OCI-LY3 (cell line): ENCODE measurements at regions not wholly inside any gene's neighbourhood (a gene's known extent, or its start where the extent isn't known, plus 50 kb on each side); places are given as distances from the start of the nearest gene placed in this dataset.
"Not testable (repeated sequence)": the region's sequence is repeated elsewhere in the genome, so short reads cannot be mapped to it uniquely, and the experiment has no call there.

Source experiments
- H2AFZ ChIP-seq: fragments of 200-600, 300-600 bp; shearing (Covaris generic); 2 replicates; pipeline ENCODE4 v1.6.0; 2014; ENCODE audit warnings: antibody characterized with exemption, low read depth, low read length
- H3K27ac ChIP-seq: fragments of 200-600, 300-600 bp; sonication (generic); 2 replicates; pipeline ENCODE4 v1.5.1; 2014; ENCODE audit warnings: mild to moderate bottlenecking, low read length, moderate library complexity, mixed read lengths
- H3K27me3 ChIP-seq: fragments of 200-600, 300-600 bp; sonication (generic); 2 replicates; pipeline ENCODE4 v1.6.1; 2014; ENCODE audit warnings: low read depth, low read length, mixed read lengths
- H3K36me3 ChIP-seq: fragments of 200-600, 300-600 bp; sonication (generic); replicated peaks from 2 replicates; pipeline ENCODE3; 2014; ENCODE audit warnings: low read depth, low read length, mixed read lengths
- H3K4me1 ChIP-seq: fragments of 300-600, 200-600 bp; sonication (generic); 2 replicates; pipeline ENCODE4 v1.6.1; 2014; ENCODE audit warnings: low read length, mixed read lengths
- H3K4me2 ChIP-seq: fragments of 200-600, 300-600 bp; sonication (generic); 2 replicates; pipeline ENCODE4 v1.6.1; 2014; ENCODE audit warnings: low read length, mixed read lengths
- H3K4me3 ChIP-seq: fragments of 300-600, 200-600 bp; sonication (generic); 2 replicates; pipeline ENCODE4 v1.5.1; 2014; ENCODE audit warnings: antibody characterized with exemption, mild to moderate bottlenecking, low read length, moderate library complexity
- H3K79me2 ChIP-seq: fragments of 300-600, 200-600 bp; shearing (Covaris generic); 2 replicates; pipeline ENCODE4 v1.6.1; 2014; ENCODE audit warnings: mild to moderate bottlenecking, low read length, mixed read lengths
- H3K9ac ChIP-seq: fragments of 300-600, 200-600 bp; shearing (Covaris generic); 2 replicates; pipeline ENCODE4 v1.6.0; 2014; ENCODE audit warnings: mild to moderate bottlenecking, low read length, moderate library complexity
- H3K9me3 ChIP-seq: fragments of 200-600, 300-600 bp; shearing (Covaris generic); 2 replicates; pipeline ENCODE4 v1.6.1; 2014; ENCODE audit warnings: low read length, mixed read lengths; ENCODE audit not compliant: insufficient read depth
- H4K20me1 ChIP-seq: fragments of 200-600, 300-600 bp; sonication (generic); 2 replicates; pipeline ENCODE4 v1.6.1; 2016; ENCODE audit warnings: low read length, mixed read lengths; ENCODE audit not compliant: insufficient read depth

DNA sequence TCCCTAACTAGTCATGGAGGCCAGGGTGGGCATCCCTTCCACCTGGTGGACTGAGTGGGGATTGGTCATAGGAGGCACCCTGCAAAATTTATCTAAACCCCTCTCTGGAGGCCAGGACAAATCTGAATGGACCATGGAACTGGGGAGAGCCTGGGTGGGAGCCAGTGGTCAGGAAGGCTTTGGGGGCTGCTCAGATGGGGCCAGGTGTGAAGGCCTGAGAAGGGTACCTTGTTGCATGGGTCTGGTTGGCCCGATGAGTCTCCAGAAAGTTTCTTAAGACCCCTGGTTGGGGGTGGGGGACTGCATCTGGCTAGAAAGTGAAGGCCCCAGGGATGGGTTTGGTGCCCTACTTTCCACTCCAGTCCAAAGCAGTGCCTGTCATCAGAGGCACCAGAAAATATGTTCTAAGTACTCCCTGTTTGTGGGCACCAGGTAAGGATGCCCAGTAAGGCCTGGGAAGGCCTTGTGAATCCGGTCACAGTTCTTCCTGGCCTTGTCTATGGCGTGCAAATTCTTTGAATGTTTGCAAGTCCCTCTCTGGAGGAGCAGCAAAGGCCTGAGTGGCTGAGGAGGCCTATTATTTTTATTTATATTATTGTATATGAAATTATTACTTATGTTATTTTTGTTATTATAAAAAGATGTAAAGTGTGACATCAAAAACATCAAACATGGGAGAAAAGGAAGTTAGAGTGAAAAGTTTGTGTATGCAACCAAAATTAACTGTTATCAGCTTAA lies 1729.0 kb downstream of the SPATA31A7 start:
- H3K27ac ChIP-seq, H3K9me3 ChIP-seq, H3K4me3 ChIP-seq, H3K36me3 ChIP-seq, H3K4me1 ChIP-seq, H3K27me3 ChIP-seq, H3K79me2 ChIP-seq, H3K9ac ChIP-seq, H2AFZ ChIP-seq, H4K20me1 ChIP-seq, H3K4me2 ChIP-seq: not testable (repeated sequence)

DNA sequence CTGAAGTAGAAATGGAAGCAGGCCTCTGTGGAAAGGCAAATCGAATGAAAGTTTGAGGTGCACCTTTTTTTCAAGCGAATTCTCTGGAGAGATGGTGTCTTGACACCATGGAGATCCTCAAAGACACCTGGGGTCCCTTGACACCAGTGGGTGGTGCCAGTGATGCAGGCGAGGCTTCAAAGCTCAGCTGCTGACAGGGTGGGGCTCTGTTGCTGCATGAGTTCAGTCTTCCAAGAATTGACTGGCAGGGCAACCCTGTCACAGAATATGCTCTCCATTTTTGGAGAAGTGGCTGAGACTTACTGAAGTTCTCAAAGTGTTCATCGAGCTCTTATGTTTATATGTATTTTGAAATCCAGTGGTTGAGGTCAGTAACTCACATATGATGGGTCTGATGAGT lies 1741.6 kb downstream of the SPATA31A7 start:
- not testable (repeated sequence) for H3K4me3 ChIP-seq, H2AFZ ChIP-seq

DNA sequence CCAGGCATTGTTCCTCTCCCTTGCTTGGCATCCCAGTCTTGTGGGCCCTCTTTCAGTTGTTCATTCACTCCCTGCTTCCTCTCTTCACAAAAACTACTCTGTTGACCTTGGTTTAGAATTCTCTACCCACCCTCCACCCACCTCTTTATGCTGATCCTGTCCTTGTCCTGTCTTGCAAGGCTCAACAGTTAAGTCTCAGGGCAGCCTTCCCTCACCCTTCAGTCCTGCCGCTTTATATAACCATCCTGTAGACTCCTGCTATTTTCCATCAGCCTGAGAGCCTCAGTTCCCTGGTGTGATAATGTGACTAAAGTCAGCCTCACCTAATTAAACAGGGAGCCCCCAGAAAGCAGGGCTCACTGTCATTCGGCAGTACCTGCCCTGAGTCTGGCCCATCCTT lies 1763.0 kb downstream of the SPATA31A7 start:
- not testable (repeated sequence) for H2AFZ ChIP-seq, H4K20me1 ChIP-seq

More for the DNA sequence above, 1741.6 kb downstream of the SPATA31A7 start:
- H3K36me3 ChIP-seq, H3K9me3 ChIP-seq, H3K9ac ChIP-seq, H3K27me3 ChIP-seq, H3K27ac ChIP-seq, H3K4me2 ChIP-seq, H4K20me1 ChIP-seq, H3K79me2 ChIP-seq, H3K4me1 ChIP-seq: not testable (repeated sequence)

More for the DNA sequence above, 1763.0 kb downstream of the SPATA31A7 start:
- H3K9ac ChIP-seq, H3K4me1 ChIP-seq, H3K27ac ChIP-seq, H3K4me2 ChIP-seq, H3K4me3 ChIP-seq, H3K27me3 ChIP-seq, H3K9me3 ChIP-seq, H3K79me2 ChIP-seq, H3K36me3 ChIP-seq: not testable (repeated sequence)
